Ascending aorta (tissue), 2 donors: ENCODE measurements at regions not wholly inside any gene's neighbourhood (a gene's known extent, or its start where the extent isn't known, plus 50 kb on each side); places are given as distances from the start of the nearest gene placed in this dataset.

Experiments used
- DNase-seq, 2 donors: peaks; one replicate each; pipeline ENCODE4 v3.0.0-alpha.2; 2019; ENCODE audit warnings: low spot score in 2 of 2
- H3K27ac ChIP-seq, 2 donors: fragments of 200-600 bp; sonication (generic); one replicate each; pipeline ENCODE4 v1.5.1; 2016 to 2017; ENCODE audit warnings: mild to moderate bottlenecking in 1 of 2
- H3K27me3 ChIP-seq: fragments of 200-600 bp; sonication (generic); one replicate; pipeline ENCODE4 v1.5.1; 2017
- H3K36me3 ChIP-seq, 2 donors: fragments of 200-600 bp; sonication (generic); one replicate each; pipeline ENCODE4 v1.5.1; 2016
- H3K4me1 ChIP-seq, 2 donors: fragments of 200-600 bp; sonication (generic); one replicate each; pipeline ENCODE4 v1.5.1; 2016 to 2017; ENCODE audit warnings: mild to moderate bottlenecking in 1 of 2
- H3K4me3 ChIP-seq, 2 donors: fragments of 200-600 bp; sonication (generic); one replicate each; pipeline ENCODE4 v1.5.1; 2016 to 2017; ENCODE audit warnings: mild to moderate bottlenecking in 1 of 2
- H3K9me3 ChIP-seq, 2 donors: fragments of 200-600 bp; sonication (generic); one replicate each; pipeline ENCODE4 v1.5.1; 2016
- CTCF ChIP-seq, 3 experiments: fragments of 200-600 bp in 2 of 3; fragments of 450-650 bp in 1 of 3; sonication (generic) in 2 of 3; IDR thresholded peaks; one replicate each; pipeline ENCODE4 v1.5.1; 2016 to 2019; ENCODE audit warnings: antibody characterized with exemption in 3 of 3, mild to moderate bottlenecking in 1 of 3, moderate library complexity in 1 of 3
- intact Hi-C: fragments of 100-400 bp; cut with DNase I; formaldehyde crosslinking; loops from one replicate; pipeline ENCODE4 v1.15.1; 2023

DNA sequence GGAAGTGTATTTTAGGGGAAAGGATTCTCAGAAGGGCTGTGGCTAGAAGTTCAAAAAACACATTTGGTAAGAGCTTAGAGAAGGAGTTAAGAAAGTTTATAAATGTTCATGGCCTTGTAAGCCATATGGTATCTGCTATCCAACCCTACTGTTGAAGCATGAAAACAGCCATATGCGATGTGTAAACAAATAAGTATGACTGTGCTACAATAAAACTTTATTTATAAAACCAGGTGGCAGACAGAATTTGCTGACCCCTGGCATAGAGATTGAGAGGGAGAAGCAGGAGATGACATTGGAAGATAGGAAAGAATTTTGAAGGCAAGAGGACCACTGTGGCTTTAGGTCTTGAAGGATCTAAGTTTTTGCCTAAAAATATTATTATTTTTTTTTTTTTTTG is 583.5 kb downstream of the DOK5 start:
- intact Hi-C loops: no loop called here
- H3K27me3 ChIP-seq: no peaks in the 10 kb centered on the region
- DNase-seq: no peak
- no peak for TF ChIP-seq CTCF (IDR thresholded peaks at IDR 0.05)
- no peaks in the 10 kb centered on the region for H3K36me3 ChIP-seq
- H3K9me3 ChIP-seq: no peaks in the 10 kb centered on the region
- no peak overlapping the region for H3K27ac ChIP-seq
- no peaks in the 10 kb centered on the region for H3K4me1 ChIP-seq
- H3K4me3 ChIP-seq: no peak overlapping the region

GRCh38 chr20:55057779-55058415 is 582.5 kb downstream of the DOK5 start:
- no peaks in the 10 kb centered on the region for H3K4me1 ChIP-seq
- H3K4me3 ChIP-seq: no peak overlapping the region
- H3K27me3 ChIP-seq: no peaks in the 10 kb centered on the region
- H3K27ac ChIP-seq: no peak overlapping the region
- intact Hi-C loops: no loop called here
- no peak for TF ChIP-seq CTCF (IDR thresholded peaks at IDR 0.05)
- no peaks in the 10 kb centered on the region for H3K9me3 ChIP-seq
- DNase-seq: no peak
- no peaks in the 10 kb centered on the region for H3K36me3 ChIP-seq

DNA sequence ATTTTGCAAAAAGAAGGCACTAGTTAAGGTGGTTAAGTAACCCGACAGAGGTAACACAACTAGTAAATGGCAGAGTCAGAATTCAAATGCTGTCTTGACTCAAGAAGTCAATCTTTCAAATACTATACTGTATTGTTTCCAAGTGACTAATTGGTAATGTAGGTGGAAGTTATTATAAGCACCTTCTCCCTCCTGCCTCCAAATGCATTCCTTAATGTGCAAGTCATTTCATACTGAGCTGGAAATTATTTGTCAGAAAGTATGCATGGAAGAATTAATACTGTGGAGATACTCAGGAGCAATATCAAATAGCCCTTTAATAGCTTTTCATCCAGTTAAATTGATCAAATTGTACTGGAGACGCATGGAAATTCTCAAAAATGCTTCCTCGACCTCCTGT is 579.1 kb downstream of the DOK5 start:
- Histone ChIP-seq H3K36me3 (no peaks in the 10 kb centered on the region), H3K4me1 (no peaks in the 10 kb centered on the region), H3K27ac (no peak overlapping the region), H3K27me3 (no peaks in the 10 kb centered on the region), H3K9me3 (no peaks in the 10 kb centered on the region), H3K4me3 (no peak overlapping the region)
- no peak for DNase-seq
- intact Hi-C loops: no loop called here
- TF ChIP-seq CTCF (IDR thresholded peaks at IDR 0.05): no peak

- TF ChIP-seq CTCF (IDR thresholded peaks at IDR 0.05): no peak
- no peak overlapping the region for H3K4me3 ChIP-seq
- no peak for DNase-seq
- no peaks in the 10 kb centered on the region for H3K4me1 ChIP-seq
- intact Hi-C loops: no loop called here
- no peaks in the 10 kb centered on the region for H3K9me3 ChIP-seq
- no peaks in the 10 kb centered on the region for H3K36me3 ChIP-seq
- H3K27me3 ChIP-seq: no peaks in the 10 kb centered on the region
- no peak overlapping the region for H3K27ac ChIP-seq
These were observed 578.0 kb downstream of the DOK5 start for GRCh38 chr20:55053389-55053788.

DNA sequence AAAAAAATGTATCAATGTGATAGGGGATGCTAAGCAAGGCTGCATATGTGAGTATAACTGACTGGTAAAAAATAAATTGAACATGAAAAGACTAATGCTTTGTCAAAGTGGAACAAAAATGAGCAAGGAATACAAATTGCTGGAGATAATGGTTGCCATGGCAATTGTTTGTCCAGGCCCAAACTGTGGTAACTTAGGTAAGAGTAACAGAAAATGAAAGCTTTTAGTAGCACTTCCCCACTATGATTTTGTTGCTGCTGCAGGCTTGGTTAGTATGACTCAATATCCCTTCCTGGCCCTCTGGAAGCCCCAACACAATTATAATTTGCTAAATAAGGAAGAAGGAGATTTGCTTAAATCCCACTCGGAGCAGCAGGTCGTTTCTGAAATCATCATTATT is 577.1 kb downstream of the DOK5 start:
- Histone ChIP-seq H3K4me1 (no peaks in the 10 kb centered on the region), H3K36me3 (no peaks in the 10 kb centered on the region), H3K9me3 (no peaks in the 10 kb centered on the region), H3K27me3 (no peaks in the 10 kb centered on the region), H3K4me3 (no peak overlapping the region), H3K27ac (no peak overlapping the region)
- no peak for TF ChIP-seq CTCF (IDR thresholded peaks at IDR 0.05)
- DNase-seq: no peak
- intact Hi-C loops: no loop called here

DNA sequence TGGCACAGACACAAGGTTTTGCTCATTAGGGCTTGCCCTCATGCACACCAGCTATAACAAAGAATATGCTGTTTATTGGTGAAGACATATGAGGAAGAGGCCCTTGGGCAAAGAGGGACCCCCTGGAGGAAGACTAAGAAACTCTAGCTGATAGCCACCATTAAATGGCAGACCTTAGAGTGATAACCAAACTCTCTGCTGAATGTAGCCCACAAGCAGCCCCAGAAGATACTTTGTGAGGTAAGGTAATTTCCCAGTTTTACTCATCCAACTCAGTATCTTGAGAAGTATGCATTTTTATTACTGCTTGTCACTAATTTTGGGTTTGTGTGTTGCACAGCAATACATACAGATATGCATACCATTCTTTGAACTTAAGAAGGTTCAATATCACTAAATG is 563.3 kb downstream of the DOK5 start:
- H3K4me3 ChIP-seq: no peak overlapping the region
- intact Hi-C loops: no loop called here
- no peaks in the 10 kb centered on the region for H3K4me1 ChIP-seq
- TF ChIP-seq CTCF (IDR thresholded peaks at IDR 0.05): no peak
- H3K9me3 ChIP-seq: no peaks in the 10 kb centered on the region
- no peaks in the 10 kb centered on the region for H3K27me3 ChIP-seq
- no peak overlapping the region for H3K27ac ChIP-seq
- no peak for DNase-seq
- no peaks in the 10 kb centered on the region for H3K36me3 ChIP-seq
